Islet precursor cell (in vitro differentiated cells): ENCODE measurements at regions not wholly inside any gene's neighbourhood (a gene's known extent, or its start where the extent isn't known, plus 50 kb on each side); places are given as distances from the start of the nearest gene placed in this dataset.
"Not testable (repeated sequence)": the region's sequence is repeated elsewhere in the genome, so short reads cannot be mapped to it uniquely, and the experiment has no call there.

Source experiments
- DNase-seq: peaks from one replicate; pipeline ENCODE4 v3.0.0-alpha.2; 2018

DNA sequence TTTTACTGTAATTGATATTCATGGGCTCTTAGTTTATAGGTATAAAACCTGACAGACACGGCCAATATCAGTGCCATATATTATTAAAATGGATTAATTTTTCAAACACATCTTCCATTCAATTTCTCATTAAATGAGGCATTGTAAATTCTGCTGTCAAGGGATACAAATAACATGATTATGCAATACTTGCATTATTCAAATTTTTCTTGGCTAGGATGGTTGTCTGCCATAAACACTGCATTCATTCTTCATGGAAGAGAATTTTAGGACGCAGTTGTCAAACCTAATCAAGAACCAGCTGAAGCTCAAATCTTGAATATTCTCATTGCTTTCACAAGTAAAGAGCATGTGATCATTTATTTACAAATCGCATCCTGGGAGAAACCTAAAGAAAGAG is 255.6 kb downstream of the RDH14 start:
- no peak for DNase-seq

DNA sequence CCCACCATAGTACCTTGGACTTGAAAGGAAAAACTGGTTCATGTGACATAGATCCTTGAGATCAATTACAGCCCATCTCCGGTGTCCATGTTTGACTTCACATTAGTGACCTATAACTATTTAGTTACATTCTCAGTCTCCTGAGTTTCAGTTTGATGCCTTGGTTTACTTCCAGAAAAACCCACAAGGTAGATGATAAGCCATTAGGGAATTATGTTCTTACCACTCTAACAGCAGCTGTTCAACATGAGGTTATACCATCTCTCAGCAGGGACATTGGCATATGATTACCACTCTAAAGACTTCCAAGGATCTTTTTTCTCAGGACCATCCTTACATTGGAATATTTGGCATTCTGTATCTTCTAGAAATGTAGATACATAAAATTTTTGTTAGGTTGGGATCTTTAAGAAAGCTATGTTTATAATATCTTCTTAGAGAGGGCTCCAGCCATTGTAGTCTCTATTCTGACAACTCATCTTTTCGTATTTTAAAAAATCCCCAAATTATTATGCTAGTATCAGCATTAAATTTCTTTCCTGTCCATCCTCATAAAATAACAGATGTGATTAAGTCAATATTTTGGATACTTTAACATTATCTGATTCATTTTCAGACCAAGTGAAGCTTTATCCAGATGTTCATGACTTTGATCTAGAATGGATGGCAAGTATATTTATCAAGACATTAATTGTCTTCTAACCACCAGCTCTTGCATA is 258.9 kb downstream of the RDH14 start:
- no peak for DNase-seq

DNA sequence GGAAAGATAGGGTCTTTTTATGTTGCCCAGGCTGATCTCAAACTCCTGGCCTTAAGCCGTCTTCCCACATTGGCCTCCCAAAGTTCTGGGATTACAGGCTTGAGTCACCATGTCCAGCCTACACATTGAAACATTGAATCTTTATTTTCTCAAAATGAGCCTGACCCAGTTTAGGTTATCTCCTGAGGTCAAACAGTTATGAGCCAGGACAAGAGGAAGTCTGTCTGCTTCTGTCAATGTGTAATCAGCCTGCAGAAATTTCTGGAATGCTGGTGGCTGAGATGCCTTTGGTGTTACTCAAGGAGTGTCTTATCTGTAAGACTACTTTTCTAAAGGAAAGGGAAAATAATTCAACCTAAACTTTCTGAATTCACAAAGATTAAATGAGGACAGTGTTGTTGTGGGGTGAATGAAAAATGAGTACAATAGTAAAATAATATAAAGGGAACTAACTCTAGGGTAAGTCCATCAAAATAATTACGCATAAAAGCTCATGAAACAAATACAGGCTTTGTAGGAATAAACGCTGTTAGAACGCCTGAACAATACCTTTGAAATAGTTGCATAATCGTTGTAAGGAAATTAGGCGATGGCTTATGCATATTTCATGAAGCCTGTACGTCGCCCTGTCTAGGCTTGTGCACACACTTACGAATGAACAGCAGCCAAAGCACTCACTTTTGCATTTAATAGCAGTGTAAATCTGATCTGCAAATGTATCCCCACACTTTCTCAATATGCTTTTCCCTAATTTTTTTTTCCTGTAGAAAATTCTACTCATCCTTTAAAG is 260.8 kb downstream of the RDH14 start:
- peak; percentile 93 for DNase-seq

DNA sequence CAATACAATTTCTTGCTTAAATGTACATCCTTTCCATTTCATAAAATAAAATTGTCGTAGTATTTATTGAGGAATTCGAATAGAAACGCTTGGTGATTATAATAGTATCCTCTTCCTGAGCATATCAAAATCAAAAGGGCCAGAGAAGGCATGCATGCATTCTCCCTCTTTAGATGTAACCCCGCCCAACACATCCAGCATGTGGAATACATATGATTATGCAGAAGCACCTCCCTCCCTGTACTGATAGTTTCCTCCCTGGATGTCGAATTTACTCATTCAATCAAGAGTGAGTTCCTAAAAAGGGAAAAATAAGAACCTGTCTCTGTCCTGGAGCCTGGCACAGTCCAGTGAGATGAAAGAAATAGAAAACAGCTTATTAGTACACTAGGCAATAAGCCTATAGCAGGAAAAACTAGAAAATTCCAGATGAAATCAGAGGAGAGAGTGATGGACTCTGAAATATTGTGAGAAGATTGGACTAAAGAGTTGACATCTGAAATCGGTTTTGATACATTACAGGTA is 262.9 kb downstream of the RDH14 start:
- DNase-seq = no peak

DNA sequence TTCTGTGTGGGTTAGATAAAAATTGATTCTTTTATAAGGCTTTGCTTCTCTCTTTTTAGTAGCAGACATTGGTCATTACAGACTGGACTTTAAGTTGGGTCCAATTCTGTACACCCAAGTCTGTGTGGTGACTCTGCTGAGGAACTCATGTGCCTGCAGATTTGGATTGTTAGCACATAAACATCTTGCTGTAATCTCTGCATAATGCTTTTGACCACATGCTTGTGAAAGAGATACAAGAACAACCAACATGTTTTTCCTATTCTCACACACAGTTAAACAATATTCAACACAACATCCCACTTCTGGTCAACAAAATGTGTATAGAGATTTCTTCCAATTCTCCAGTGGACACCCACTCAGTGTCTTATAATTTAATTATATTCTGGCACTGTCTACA is 270.1 kb downstream of the RDH14 start:
- DNase-seq = no peak

DNA sequence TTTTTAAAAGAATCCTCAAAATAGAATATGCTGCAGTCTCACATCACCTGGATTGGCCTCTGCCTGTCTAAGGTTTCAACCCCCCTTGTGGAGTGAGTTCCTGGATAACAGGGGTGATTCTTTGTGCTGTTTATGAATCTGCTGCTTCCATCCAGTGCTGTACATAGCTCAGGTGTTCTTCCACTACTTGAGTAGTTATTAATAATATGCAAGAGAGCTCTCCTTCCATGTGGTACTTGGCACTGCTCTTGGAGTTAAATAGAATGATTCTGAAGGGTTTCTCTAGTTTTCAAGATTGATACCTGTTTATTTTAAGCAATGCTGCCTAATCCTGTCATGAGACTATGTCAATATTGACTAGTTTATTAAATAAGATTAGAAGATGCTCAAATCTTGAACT is 273.6 kb downstream of the RDH14 start:
- DNase-seq = no peak

DNA sequence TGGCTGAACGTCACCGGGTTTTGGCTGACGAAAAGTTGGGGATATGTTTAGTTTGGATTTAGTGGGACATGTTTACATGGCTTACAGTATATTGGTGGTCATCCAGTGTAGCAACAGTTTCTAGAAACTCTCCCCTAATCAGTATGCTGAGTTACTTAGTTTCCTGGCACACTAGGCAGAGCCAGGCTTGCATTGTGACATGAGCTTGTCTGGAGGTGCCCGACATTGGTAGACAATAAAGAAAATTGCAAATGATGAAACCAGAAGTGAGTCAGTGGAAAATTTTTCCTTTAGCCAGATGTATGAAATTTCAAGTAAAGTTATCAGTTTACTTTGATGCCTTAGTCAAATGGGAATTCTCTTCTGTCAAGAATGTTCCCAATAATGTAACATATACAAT is 276.1 kb downstream of the RDH14 start:
- no peak for DNase-seq

DNA sequence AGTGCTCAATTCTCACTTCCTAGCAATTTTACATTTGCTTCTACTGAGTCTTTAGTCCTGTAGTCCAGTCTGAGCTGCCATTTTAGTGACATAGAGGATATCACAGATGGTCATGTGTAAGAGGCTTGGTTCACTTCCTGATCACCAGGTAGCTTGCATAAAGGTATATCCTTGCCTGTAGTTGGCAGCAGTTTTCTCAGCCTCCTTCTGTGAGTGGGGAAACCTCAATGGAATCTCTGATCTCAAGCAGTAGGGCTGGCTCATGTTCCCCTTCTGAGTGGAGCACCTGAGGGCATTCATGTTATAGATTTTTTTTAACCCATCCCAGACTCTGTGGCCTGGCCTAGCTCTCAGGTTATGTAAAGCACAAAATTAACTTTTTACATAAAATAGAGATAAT is 278.4 kb downstream of the RDH14 start:
- no peak for DNase-seq

DNA sequence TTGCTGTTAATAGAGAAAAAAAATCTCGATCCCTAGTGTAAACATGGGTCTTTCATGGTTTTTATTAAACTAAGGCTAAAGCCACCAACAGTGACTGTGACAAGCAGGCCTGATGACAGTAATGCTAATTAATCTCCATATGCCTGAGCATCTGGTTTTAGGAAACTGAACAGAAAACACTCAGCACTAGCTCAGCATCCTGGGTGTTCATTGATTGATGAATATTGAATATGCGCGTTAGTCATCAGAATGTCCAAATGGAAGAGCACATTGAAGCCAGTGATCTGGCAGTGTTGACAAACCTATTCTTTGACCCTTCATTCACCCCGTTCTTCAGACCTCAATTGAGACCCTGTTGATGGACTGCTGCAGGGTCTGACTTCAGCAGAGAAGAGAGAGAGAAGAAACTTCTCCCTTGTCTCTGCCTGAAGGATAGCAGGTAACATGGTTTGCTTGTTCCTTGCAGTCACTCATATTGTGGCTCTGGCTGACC is 283.8 kb downstream of the RDH14 start:
- DNase-seq = no peak

DNA sequence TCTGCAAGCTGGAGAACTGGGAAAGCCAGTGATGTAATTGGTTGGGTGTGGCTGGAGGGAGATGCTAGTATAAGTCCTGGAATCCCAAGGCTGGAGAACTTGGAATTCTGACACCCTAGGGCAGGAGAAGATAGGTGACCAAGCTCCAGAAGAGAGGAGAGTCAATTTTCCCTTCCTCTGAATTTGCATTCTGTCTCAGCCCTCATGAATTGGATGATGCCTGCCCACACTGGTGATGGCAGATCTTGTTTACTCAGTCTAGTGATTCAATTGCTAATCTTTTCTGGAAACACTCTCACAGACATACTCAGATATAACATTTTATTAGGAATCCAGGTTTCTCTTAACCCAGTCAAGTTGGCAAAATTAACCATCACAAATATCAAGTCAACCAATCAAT is 287.2 kb downstream of the RDH14 start:
- no peak for DNase-seq

DNA sequence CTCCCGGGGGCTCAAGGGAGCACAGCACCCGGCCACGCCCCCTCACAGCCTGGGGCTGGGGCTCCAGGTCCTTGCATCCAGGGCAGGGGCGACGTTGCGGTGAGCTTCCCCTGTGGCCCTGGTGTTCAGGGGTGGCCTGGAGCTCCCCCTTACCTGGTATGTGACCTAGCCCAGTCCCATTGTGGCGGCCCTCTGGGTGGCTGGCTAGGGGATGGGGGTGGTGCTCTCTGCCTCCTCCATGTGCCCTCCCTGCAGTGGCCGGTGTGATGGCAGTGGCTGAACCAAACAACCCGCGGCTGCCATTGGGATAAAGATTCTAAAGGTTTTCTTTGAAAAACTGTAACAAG is 288.3 kb downstream of the RDH14 start:
- no peak for DNase-seq

DNA sequence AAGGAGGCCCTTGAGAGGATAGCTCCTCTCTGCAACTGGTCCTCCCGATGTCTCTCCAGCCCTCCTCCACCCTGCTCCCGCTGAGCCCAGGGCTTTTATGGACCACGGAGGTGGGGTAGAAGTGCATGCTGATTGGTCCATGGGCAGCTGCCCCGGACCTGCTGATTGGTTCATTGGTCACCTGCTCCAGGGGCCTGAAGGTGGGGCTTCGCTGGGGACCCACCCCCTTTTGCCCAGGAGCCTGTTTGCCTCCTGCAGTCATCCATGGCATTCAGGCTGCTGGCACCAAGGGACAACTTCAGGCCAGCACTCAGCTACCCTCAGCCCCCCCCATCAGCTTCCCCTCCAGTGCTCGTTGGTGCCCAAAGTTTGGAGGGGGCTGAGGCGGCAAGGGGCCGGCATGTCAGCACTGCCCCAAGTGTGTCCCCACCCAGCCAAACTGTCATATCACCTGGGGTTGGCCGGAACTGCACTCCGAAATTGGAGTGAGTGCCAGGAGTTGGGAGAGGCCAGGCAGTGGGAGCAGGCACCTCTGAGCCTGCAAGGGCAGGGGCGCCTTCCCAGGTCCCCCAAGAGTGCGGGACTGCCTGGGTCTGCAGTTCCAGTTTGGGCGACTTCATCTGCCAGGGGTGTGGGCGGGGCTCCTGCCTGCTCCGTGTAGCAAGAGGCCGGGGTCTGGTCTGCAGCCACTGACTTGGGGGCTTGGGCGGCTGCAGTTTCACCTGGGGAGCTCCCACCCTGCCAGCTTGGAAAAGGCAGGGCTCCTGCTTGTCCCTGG is 288.9 kb downstream of the RDH14 start:
- DNase-seq = no peak

DNA sequence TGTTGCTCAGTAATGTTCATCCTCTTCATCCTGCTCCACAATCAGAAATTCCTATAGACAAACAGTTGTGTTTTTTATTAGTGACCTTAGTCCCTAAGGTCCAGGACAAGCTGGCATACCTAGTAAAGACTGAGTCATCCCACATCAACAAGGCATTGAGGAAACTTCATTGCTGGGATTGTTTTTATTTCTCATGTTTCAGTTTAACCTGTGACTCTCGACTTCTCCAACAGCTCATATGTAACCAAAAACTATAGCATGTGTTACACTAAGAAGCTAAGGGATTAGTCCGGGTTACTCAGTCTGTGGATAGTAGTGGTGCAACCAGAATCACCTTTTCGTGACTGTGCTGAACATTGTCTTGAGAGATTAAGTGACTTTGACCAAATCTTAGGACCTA is 292.1 kb downstream of the RDH14 start:
- DNase-seq = no peak

DNA sequence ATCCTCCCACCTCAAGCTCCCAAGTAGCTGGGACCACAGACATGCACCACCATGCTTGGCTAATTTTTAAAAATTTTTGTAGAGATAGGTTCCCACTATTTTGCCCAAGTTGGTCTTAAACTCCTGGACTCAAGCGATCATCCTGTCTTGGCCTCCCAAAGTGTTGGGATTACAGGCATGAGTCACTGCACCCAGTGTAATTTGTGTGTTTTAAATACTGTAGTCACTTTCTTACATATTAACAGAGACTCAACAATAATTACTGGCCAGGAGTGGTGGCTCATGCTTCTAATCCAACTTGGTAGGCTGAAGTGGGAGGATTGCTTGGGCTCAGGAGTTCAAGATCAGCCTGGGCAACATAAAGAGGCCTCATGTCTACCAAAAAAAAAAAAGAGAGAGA is 293.0 kb downstream of the RDH14 start:
- no peak for DNase-seq

DNA sequence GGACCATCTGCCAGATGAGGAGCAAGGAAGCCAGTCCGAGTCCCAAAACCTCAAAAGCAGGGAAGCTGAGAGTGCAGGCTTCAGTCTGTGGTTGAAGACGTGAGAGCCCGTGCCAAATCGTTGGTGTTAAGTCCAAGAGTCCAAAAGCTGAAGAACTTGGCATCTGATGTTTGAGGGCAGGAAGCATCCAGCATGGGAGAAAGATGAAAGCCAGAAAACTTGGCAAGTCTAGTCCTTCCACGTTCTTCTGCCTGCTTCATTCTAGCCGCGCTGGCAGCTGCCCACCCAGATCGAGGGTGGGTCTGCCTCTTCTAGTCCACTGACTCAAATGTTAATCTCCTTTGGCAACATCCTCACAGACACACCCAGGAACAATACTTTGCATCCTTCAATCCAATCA is 293.8 kb downstream of the RDH14 start:
- DNase-seq = not testable (repeated sequence)

DNA sequence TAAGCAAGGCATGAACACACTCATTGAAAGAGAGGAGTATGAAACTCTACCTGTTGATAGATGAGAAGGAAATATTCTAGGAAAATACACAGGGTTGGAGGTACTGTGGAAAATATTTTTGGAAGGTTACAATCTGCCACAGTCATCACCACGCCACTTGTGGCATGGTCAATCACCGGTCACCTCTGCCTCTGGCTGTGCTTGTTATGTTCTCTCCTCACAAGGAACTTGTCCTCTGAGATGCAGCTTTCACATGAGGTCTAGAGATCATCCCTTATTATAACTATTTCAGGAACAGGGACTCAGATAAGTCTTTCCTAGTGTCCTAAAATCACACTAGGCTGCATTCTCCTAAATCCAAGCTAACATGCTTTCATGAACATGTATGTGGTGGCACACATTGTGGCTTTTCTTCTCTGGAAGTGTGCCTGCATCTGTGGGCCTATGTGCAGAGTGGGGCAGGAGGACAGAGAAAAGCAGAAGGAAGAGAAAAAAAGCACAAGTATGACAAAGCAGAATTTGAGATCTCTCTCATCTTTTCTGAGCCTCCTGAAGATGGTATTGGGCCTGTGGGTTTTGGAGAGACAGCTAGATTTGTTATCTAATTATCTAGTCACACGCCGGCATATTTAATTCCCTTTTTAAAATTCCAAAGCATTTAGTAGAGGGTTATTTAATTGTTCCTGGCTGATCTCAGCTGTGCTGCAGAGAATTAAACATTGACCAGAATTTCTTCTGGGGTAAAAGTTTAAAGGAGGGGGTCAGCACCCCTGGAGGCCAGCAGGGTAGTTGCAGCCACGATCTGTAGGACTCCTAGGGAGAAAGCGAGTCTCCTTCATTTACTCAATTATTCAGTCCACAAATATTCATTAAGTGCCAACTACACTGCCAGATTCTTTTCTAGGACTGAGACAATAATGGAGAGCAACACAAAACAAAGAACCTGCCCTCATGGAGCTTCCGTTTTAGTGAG is 294.6 kb downstream of the RDH14 start:
- DNase-seq = no peak

DNA sequence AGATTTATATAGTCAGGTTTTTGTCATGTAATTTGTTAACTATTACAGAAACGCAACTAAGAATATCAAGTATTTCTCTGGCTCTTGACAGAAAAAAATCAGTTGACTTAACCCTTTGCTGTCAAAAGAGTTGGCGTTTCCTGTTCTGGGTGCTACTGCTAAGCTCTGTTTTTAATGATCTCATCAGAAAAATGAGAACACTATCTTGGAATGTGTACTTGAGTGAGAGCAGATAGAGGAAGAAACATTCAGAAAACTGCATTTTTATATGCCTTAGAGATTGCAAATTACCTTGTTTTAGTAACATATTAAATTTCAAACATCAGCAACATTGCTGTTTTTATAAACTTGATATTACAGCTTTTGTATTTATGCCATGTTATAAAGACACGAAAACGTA is 297.9 kb downstream of the RDH14 start:
- DNase-seq = no peak

DNA sequence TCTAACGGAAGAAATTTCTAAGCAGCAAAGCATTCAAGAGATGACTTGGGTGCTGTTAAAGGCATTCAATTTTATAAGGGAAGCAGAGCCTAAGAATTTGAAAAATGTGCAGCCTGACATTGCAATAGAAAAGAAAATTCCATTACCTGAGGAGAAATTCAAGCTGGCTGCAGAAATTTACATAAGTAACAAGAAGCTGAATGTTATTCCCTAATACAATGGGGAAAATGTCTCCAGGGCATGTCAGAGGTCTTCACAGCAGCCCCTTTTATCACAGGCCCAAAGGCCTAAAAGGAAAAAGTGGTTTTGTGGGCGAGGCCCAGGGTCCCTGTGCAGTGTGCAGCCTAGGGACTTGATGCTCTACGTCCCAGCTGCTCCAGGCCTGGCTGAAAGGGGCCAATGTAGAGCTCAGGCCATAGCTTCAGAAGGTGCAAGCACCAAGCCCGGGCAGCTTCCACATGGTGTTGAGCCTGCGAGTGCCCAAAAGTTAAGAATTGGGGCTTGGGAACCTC is 306.7 kb downstream of the RDH14 start:
- DNase-seq = peak; percentile 57

DNA sequence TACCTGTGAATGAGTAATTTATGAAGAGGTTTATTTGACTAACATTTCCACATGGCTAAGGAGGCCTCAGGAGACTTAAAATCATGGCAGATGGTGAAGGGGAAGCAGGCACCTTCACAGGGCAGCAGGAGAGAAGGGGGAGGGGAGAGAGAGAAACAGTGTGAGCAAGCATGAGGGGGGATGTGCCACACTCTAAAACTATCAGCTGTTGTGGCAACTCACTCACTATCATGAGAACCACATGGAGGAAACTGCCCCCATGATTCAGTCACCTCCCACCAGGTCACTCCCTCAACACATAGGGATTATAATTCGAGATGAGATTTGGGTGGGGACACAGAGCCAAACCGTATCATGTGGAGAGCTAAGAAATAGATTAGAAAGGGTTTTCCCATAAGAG is 309.0 kb downstream of the RDH14 start:
- DNase-seq = no peak

DNA sequence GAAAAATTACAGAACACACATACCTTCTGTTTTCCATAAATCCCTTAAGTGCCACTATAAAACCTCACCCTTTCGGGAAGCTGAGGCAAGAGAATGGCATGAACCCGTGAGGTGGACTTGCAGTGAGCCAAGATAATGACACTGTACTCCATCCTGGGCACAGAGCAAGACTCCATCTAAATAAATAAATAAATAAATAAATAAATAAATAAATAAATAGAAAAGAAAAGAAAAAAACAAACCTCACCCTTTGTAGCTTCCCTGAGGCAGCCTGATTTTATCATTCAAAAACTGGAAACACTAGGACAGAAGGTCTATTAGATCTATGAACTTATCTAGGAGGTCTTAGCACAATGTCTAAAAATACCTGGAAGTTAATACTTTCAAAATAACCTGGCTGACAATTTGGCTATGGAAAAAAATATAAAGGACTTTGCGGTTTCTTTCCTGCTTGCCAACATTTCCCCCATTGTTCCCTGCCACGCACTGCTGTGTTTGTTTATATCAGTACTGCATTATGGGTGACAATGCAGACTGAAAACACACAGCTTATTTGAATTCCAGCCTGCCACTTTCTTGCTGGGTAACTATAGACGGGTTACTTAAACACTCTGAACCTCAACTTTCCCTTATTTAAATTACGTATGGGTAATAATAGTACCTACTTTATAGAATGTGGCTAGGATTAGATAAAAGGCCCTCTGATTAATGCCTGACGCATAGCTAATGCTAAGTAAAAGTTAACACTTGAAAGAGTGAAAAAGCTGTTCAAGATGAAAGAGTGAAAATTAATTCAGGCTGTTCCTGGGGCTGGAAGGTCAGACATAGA is 313.0 kb downstream of the RDH14 start:
- DNase-seq = no peak

DNA sequence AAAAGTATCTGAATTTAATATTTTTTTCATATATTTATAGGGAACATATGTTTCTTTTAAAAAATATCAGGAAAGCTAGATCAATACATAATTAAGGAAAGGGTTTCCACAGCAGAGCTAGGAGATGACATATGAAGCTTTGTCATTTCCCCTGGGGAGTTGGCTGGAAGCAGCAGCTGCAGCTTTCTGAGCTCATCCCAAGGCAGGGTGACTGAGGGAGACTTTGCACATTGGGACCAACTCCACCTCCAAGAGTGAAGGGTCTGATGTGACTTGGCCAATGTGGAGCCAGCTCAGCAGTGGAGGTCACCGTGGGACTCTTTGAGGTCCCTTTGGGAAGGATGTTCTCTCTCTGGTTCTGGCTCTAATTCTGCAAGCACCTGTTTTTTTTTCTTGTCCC is 315.1 kb downstream of the RDH14 start:
- DNase-seq = no peak
